ENCODE measurements at regions not wholly inside any gene's neighbourhood (a gene's known extent, or its start where the extent isn't known, plus 50 kb on each side); places are given as distances from the start of the nearest gene placed in this dataset.

GRCh38 chr3:110234831-110235230 lies 836.8 kb upstream of the NECTIN3 start:
- DNase-seq (ENCODE audit: low spot score) = no peak

- DNase-seq (ENCODE audit: low spot score) = no peak
Observed at GRCh38 chr3:110236976-110237610, 834.5 kb upstream of the NECTIN3 start.

GRCh38 chr3:110243081-110243480 lies 828.5 kb upstream of the NECTIN3 start:
- DNase-seq (ENCODE audit: low spot score) = no peak

GRCh38 chr3:110246796-110247376 lies 824.7 kb upstream of the NECTIN3 start:
- DNase-seq (ENCODE audit: low spot score) = no peak

GRCh38 chr3:110248666-110249065 lies 823.0 kb upstream of the NECTIN3 start:
- no peak for DNase-seq (ENCODE audit: low spot score)

- DNase-seq (ENCODE audit: low spot score) = no peak
Observed at GRCh38 chr3:110253794-110254193, 817.8 kb upstream of the NECTIN3 start.

- DNase-seq (ENCODE audit: low spot score) = no peak
Observed at GRCh38 chr3:110254591-110254990, 817.0 kb upstream of the NECTIN3 start.

- no peak for DNase-seq (ENCODE audit: low spot score)
Observed at GRCh38 chr3:110261141-110261540, 810.5 kb upstream of the NECTIN3 start.

GRCh38 chr3:110262896-110263295 lies 808.7 kb upstream of the NECTIN3 start:
- DNase-seq (ENCODE audit: low spot score) = no peak

GRCh38 chr3:110265302-110265701 lies 806.3 kb upstream of the NECTIN3 start:
- no peak for DNase-seq (ENCODE audit: low spot score)

GRCh38 chr3:110267304-110267845 lies 804.2 kb upstream of the NECTIN3 start:
- no peak for DNase-seq (ENCODE audit: low spot score)

- DNase-seq (ENCODE audit: low spot score) = no peak
Observed at GRCh38 chr3:110272525-110272924, 799.1 kb upstream of the NECTIN3 start.

- DNase-seq (ENCODE audit: low spot score) = no peak
Observed at GRCh38 chr3:110291886-110292501, 779.6 kb upstream of the NECTIN3 start.

GRCh38 chr3:110293660-110294059 lies 778.0 kb upstream of the NECTIN3 start:
- no peak for DNase-seq (ENCODE audit: low spot score)

GRCh38 chr3:110296885-110297284 lies 774.7 kb upstream of the NECTIN3 start:
- no peak for DNase-seq (ENCODE audit: low spot score)

- no peak for DNase-seq (ENCODE audit: low spot score)
Observed at GRCh38 chr3:110301781-110302180, 769.8 kb upstream of the NECTIN3 start.

- no peak for DNase-seq (ENCODE audit: low spot score)
Observed at GRCh38 chr3:110307065-110307809, 764.4 kb upstream of the NECTIN3 start.

GRCh38 chr3:110311541-110311940 lies 760.1 kb upstream of the NECTIN3 start:
- no peak for DNase-seq (ENCODE audit: low spot score)

GRCh38 chr3:110314512-110315114 lies 757.0 kb upstream of the NECTIN3 start:
- DNase-seq (ENCODE audit: low spot score) = peak; percentile 47

GRCh38 chr3:110318108-110318507 lies 753.5 kb upstream of the NECTIN3 start:
- peak; percentile 4 for DNase-seq (ENCODE audit: low spot score)

GRCh38 chr3:110323349-110323748 lies 748.3 kb upstream of the NECTIN3 start:
- no peak for DNase-seq (ENCODE audit: low spot score)

GRCh38 chr3:110324171-110324705 lies 747.4 kb upstream of the NECTIN3 start:
- DNase-seq (ENCODE audit: low spot score) = no peak

Measured in kidney capillary endothelial cell (primary cell).